T-helper 1 cell treated with Interleukin-12 subunit alpha and Interleukin-12 subunit beta and Interleukin-4 antibody, amounts not matched to agents 30 μg/mL and 1 μg/mL, for 36 hours (primary cell): ENCODE measurements at regions not wholly inside any gene's neighbourhood (a gene's known extent, or its start where the extent isn't known, plus 50 kb on each side); places are given as distances from the start of the nearest gene placed in this dataset.
"Not testable (repeated sequence)": the region's sequence is repeated elsewhere in the genome, so short reads cannot be mapped to it uniquely, and the experiment has no call there.

Source experiments
- H3K27ac Mint-ChIP-seq: one replicate; pipeline ENCODE4 v1.8.0; 2021; ENCODE audit warnings: mild to moderate bottlenecking, mixed read lengths
- H3K27me3 Mint-ChIP-seq: one replicate; pipeline ENCODE4 v1.8.0; 2021; ENCODE audit warnings: low read depth, mixed read lengths
- H3K36me3 Mint-ChIP-seq: one replicate; pipeline ENCODE4 v1.8.0; 2021; ENCODE audit warnings: low read depth, mixed read lengths
- H3K4me1 Mint-ChIP-seq: one replicate; pipeline ENCODE4 v1.8.0; 2021; ENCODE audit warnings: low read depth, mixed read lengths
- H3K4me3 Mint-ChIP-seq: one replicate; pipeline ENCODE4 v1.8.0; 2021; ENCODE audit warnings: mild to moderate bottlenecking, moderate library complexity, mixed read lengths
- H3K9me3 Mint-ChIP-seq: one replicate; pipeline ENCODE4 v1.8.0; 2021; ENCODE audit warnings: mixed read lengths

DNA sequence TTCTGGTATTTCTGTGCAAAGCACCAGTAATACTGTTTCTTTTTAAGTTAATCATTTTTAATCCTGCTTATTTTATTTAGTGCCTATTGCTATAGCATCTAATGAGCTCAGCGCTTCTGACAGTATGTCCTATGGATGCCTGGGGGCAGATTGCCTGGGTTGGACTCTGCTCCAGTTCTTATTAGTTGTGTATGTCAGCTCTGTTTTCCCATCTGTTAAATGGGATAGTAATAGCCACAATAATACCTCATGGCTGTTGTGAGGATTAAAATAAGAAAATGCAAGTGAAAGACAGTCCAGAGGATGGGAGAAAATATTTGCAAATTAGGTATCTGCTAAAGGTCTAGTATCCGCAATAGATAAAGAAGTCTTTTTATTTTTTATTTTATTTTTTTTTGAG lies 87.0 kb downstream of the UTRN start:
- peaks cover 8% of the 10 kb centered on the region for H3K4me1 Mint-ChIP-seq
- peaks cover 32% of the 10 kb centered on the region for H3K36me3 Mint-ChIP-seq
- H3K9me3 Mint-ChIP-seq: peaks cover 4% of the 10 kb centered on the region
- H3K27me3 Mint-ChIP-seq: no peaks in the 10 kb centered on the region
- no peak overlapping the region for H3K4me3 Mint-ChIP-seq
- no peak overlapping the region for H3K27ac Mint-ChIP-seq

DNA sequence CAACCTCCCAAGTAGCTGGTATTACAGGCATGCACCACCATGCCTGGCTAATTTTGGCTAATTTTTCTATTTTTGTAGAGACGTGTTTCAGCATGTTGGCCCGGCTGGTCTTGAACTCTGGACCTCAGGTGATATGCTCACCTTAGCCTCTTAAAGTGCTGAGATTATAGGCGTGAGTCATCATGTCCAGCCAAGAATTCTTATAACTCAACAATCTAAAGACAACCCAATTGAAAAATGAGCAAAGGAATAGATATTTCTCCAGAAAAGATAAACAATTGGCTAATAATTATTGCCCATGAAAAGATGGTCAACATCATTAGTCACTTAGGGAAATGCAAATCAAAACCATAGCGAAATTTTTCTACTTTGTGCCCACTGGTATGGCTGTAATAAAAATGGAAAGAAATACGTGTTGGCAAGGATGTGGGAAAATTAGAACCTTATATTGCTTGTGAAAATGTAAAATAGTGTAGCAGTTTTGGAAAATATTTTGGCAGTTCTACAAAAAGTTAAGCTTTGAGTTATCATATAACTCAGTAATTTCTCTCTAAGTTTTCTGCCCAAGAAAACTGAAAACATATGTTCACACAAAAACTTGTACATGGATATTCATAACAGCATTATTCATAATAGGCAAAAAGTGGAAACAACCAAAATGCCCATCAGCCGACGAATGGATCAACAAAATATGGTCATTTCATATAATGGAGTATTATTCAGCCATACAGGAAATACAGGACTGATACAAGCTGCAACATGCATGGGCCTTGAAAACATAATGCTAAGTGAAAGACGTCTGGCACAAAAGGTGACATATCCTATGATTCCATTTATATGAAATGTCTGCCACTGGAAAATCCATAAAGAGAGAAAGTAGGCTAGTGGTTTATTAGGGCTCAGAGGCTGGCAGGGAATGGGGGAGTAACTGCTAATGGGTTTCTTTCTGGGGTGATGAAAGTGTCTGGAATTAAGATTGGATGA lies 87.8 kb downstream of the UTRN start:
- peaks cover 14% of the 10 kb centered on the region for H3K4me1 Mint-ChIP-seq
- H3K9me3 Mint-ChIP-seq: peaks cover 4% of the 10 kb centered on the region
- H3K36me3 Mint-ChIP-seq: peaks cover 35% of the 10 kb centered on the region

DNA sequence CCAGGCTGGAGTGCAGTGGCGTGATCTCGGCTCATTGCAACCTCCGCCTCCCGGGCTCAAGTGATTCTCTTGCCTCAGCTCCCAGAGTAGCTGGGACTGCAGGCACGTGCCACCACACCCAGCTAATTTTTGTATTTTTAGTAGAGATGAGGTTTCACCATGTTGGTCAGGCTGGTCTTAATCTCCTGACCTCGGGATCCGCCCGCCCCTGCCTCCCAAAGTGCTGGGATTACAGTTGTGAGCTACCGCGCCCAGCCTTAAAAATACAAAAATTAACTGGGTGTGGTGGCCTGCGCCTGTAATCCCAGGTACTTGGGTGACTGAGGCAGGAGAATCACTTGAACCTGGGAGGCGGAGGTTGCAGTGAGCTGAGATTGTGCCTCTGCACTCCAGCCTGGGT lies 89.4 kb downstream of the UTRN start:
- H3K4me3 Mint-ChIP-seq, H3K9me3 Mint-ChIP-seq, H3K27ac Mint-ChIP-seq, H3K27me3 Mint-ChIP-seq: not testable (repeated sequence)
- H3K4me1 Mint-ChIP-seq: peaks cover 20% of the 10 kb centered on the region
- H3K36me3 Mint-ChIP-seq: peaks cover 28% of the 10 kb centered on the region

More for the DNA sequence above, 87.8 kb downstream of the UTRN start:
- Mint-ChIP-seq H3K27ac (no peak overlapping the region), H3K27me3 (no peaks in the 10 kb centered on the region), H3K4me3 (no peak overlapping the region)

DNA sequence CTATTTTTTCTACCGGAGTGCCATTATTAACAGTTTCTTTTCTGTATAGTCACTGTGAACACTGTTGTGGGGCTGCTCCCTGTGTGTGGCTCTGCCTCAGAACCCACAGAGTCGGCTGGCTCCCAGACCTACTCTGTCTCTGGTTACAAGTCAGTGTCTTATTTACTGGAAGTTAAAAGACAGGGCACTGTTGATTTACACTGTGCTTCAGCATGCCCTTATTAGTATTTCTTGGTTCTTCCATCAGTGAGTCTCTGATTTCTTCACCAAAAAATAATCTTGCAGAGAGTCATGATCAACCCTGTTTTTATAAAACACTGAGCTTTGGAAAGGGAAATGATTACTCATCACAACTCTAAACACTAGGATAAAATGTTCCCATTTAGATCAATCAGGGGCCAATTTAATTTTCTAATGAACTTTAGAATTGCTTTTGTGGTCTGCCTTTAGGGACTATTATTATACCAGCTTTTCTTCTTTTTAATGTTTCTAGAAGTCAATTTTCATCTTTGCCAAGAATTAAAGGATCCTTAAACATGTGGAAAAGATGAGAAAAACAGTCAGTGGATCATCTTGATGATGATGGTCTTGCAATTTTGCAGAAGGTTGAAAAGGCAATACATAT lies 92.6 kb downstream of the UTRN start:
- H3K4me3 Mint-ChIP-seq: no peak overlapping the region
- peaks cover 23% of the 10 kb centered on the region for H3K9me3 Mint-ChIP-seq
- H3K4me1 Mint-ChIP-seq: peaks cover 19% of the 10 kb centered on the region
- H3K27me3 Mint-ChIP-seq: no peaks in the 10 kb centered on the region
- no peak overlapping the region for H3K27ac Mint-ChIP-seq
- peaks cover 29% of the 10 kb centered on the region for H3K36me3 Mint-ChIP-seq

- Mint-ChIP-seq H3K9me3 (peaks cover 23% of the 10 kb centered on the region), H3K4me3 (no peak overlapping the region), H3K36me3 (peaks cover 26% of the 10 kb centered on the region), H3K27me3 (no peaks in the 10 kb centered on the region), H3K27ac (no peak overlapping the region), H3K4me1 (peaks cover 18% of the 10 kb centered on the region)
These were observed 93.3 kb downstream of the UTRN start for GRCh38 chr6:144378437-144378836.

GRCh38 chr6:144379356-144379755 lies 94.2 kb downstream of the UTRN start:
- Mint-ChIP-seq H3K36me3 (peaks cover 27% of the 10 kb centered on the region), H3K4me1 (peaks cover 18% of the 10 kb centered on the region), H3K27ac (peak overlapping the region; percentile 13), H3K4me3 (no peak overlapping the region), H3K27me3 (no peaks in the 10 kb centered on the region), H3K9me3 (peaks cover 23% of the 10 kb centered on the region)

DNA sequence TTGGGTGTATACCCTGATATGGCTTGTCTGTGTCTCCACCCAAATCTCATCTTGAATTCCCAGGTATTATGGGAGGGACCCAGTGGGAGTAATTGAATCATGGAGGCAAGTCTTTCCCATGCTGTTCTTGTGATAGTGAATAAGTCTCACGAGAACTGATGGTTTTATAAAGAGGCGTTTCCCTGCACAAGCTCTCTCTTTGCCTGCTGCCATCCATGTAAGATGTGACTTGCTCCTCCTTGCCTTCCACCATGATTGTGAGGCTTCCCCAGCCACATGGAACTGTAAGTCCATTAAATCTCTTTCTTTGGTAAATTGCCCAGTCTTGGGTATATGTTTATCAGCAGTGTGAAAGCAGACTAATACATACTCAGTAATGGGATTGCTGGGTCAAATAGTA lies 96.4 kb downstream of the UTRN start:
- H3K4me1 Mint-ChIP-seq: peaks cover 22% of the 10 kb centered on the region
- H3K4me3 Mint-ChIP-seq, H3K27ac Mint-ChIP-seq, H3K27me3 Mint-ChIP-seq: not testable (repeated sequence)
- peaks cover 23% of the 10 kb centered on the region for H3K9me3 Mint-ChIP-seq
- peaks cover 34% of the 10 kb centered on the region for H3K36me3 Mint-ChIP-seq

DNA sequence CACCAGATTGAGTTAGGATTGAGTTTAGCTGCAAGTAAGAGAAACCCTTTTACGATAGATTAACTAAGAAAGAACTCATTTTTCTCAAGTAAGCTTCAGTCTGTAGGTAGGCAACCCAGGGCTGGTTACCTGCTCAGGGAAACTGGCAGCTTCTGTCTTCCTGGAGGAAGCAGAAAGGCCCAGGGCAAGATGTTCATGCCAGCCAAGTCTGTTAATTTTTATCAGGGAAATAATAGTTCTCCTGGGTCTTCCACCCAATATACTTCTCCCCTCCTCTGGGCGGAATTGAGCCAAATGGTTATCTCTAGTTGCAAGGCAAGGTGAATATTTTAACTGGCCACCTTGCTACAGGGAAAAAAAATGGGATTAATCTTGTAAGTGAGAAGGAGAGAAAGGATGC lies 98.2 kb downstream of the UTRN start:
- H3K27ac Mint-ChIP-seq: no peak overlapping the region
- no peak overlapping the region for H3K4me3 Mint-ChIP-seq
- peaks cover 23% of the 10 kb centered on the region for H3K9me3 Mint-ChIP-seq
- peaks cover 28% of the 10 kb centered on the region for H3K36me3 Mint-ChIP-seq
- no peaks in the 10 kb centered on the region for H3K27me3 Mint-ChIP-seq
- H3K4me1 Mint-ChIP-seq: peaks cover 17% of the 10 kb centered on the region

DNA sequence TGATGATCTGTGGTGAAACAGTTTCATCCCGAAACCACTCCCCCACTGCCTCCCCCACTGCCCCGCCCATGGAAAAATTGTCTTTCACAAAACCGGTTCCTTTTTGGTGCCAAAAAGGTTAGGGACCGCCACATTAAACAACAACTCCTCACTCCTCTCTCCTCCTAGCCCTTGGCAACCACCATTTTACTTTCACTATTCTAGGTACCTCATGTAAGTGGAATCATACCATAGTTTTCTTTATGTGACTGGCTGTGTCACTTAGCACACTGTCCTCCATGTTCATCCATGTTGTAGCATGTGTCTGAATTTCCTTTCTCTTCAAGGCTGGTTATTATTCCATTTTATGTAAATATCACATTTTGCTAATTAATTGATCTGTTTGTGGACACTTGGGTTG lies 99.3 kb downstream of the UTRN start:
- Mint-ChIP-seq H3K27me3 (no peaks in the 10 kb centered on the region), H3K4me1 (peaks cover 11% of the 10 kb centered on the region), H3K4me3 (no peak overlapping the region), H3K27ac (no peak overlapping the region), H3K36me3 (peaks cover 31% of the 10 kb centered on the region), H3K9me3 (peaks cover 23% of the 10 kb centered on the region)

DNA sequence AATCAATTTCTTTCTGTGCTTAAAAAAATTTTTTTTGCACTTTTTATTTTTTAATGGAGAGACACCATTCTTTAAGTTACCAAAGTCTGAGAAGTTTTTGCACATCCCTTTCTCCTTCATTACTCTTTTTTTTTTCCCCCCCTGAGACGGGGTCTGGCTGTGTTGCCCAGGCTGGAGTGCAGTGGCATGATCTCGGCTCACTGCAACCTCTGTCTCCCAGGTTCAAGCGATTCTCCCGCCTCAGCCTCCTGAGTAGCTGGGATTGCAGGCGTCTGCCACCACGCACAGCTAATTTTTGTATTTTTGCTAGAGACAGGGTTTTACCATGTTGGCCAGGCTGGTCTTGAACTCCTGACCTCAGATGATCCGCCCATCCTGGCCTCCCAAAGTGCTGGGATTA lies 104.3 kb downstream of the UTRN start:
- Mint-ChIP-seq H3K4me1 (peaks cover 18% of the 10 kb centered on the region), H3K36me3 (peaks cover 36% of the 10 kb centered on the region)
- H3K27ac Mint-ChIP-seq, H3K27me3 Mint-ChIP-seq, H3K4me3 Mint-ChIP-seq, H3K9me3 Mint-ChIP-seq: not testable (repeated sequence)

GRCh38 chr6:144390202-144390601 lies 105.1 kb downstream of the UTRN start:
- peaks cover 15% of the 10 kb centered on the region for H3K4me1 Mint-ChIP-seq
- no peak overlapping the region for H3K27ac Mint-ChIP-seq
- peaks cover 31% of the 10 kb centered on the region for H3K36me3 Mint-ChIP-seq
- H3K9me3 Mint-ChIP-seq: peaks cover 8% of the 10 kb centered on the region
- H3K4me3 Mint-ChIP-seq: no peak overlapping the region
- no peaks in the 10 kb centered on the region for H3K27me3 Mint-ChIP-seq

DNA sequence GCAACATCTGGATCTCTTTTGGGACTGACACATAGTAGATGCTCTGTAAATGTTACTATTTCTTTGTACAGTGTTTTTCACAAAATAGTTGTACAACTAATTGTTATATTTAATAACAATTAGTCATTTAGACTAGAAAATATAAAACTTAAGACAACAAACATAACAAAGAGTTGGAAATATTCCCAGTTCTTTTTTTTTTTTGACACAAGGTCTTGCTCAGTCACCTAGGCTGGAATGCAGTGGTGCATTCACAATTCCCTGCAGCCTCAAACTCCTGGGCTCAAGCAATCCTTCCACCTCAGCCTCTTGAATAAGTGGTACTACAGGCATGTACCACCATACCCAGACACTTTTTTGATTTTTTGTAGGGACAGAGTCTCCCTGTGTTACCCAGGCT lies 105.8 kb downstream of the UTRN start:
- Mint-ChIP-seq H3K36me3 (peaks cover 29% of the 10 kb centered on the region), H3K27ac (no peak overlapping the region), H3K4me1 (peaks cover 13% of the 10 kb centered on the region), H3K9me3 (peaks cover 8% of the 10 kb centered on the region), H3K27me3 (no peaks in the 10 kb centered on the region), H3K4me3 (no peak overlapping the region)

DNA sequence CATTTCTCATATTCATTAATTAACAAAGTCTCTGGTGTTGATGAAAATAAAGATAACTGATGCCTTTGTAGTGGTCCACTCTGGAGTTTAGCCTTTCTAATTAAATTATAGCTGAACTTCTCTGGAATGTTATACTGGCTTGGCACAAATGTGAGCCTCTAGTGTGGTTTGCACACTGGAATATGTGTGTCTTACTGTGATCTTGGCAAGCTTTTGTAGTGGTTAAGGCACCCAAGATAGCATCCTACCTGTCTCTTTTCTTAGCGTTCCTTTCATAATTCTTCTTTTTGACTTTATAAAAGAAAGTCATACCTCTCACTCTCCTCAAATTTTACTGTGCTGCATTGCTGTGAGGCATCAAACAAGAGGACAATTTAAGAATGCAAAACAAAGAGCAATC lies 107.4 kb downstream of the UTRN start:
- Mint-ChIP-seq H3K4me1 (peaks cover 13% of the 10 kb centered on the region), H3K9me3 (peaks cover 20% of the 10 kb centered on the region), H3K4me3 (no peak overlapping the region), H3K27me3 (no peaks in the 10 kb centered on the region), H3K36me3 (peaks cover 37% of the 10 kb centered on the region), H3K27ac (no peak overlapping the region)

DNA sequence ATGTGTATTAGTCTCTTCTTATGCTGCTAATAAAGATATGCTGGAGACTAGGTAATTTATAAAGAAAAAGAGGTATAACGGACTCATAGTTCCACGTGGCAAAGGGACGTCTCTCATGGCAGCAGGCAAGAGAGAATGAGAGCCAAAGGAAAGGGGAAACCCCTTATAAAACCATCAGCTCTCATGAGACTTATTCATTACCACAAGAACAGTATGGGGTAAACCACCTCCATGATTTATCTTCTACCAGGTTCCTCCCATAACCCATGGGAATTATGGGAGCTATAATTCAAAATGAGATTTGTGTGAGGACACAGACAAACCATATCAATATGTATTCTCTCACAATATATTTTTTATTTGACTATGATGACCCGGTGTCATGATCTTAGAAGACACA lies 109.1 kb downstream of the UTRN start:
- Mint-ChIP-seq H3K36me3 (peaks cover 43% of the 10 kb centered on the region), H3K9me3 (peaks cover 29% of the 10 kb centered on the region), H3K4me3 (no peak overlapping the region), H3K4me1 (peaks cover 15% of the 10 kb centered on the region), H3K27me3 (no peaks in the 10 kb centered on the region), H3K27ac (no peak overlapping the region)

- peaks cover 15% of the 10 kb centered on the region for H3K4me1 Mint-ChIP-seq
- no peak overlapping the region for H3K27ac Mint-ChIP-seq
- H3K27me3 Mint-ChIP-seq: no peaks in the 10 kb centered on the region
- H3K36me3 Mint-ChIP-seq: peaks cover 44% of the 10 kb centered on the region
- H3K4me3 Mint-ChIP-seq: no peak overlapping the region
- peaks cover 29% of the 10 kb centered on the region for H3K9me3 Mint-ChIP-seq
These were observed 109.9 kb downstream of the UTRN start for GRCh38 chr6:144395014-144395413.
